GM18519 (cell line): ENCODE measurements at regions not wholly inside any gene's neighbourhood (a gene's known extent, or its start where the extent isn't known, plus 50 kb on each side); places are given as distances from the start of the nearest gene placed in this dataset.
A peak's percentile ranks its signal among the peaks of the same experiment; 100 is the strongest.

Source experiments
- ATAC-seq: cut with Tn5 transposase; IDR thresholded peaks from one replicate; pipeline ENCODE4 v1.9.1; 2021; ENCODE audit warnings: mild to moderate bottlenecking, moderate library complexity; ENCODE audit not compliant: unreplicated experiment, low FRiP score

- ATAC-seq: no peak
These were observed 594.9 kb upstream of the DIPK2B start for GRCh38 chrX:45795546-45795945.

GRCh38 chrX:45794995-45795337 lies 594.3 kb upstream of the DIPK2B start:
- no peak for ATAC-seq

GRCh38 chrX:45794323-45794994 lies 593.8 kb upstream of the DIPK2B start:
- ATAC-seq: no peak

GRCh38 chrX:45788941-45789348 lies 588.3 kb upstream of the DIPK2B start:
- no peak for ATAC-seq

- ATAC-seq: no peak
These were observed 587.6 kb upstream of the DIPK2B start for GRCh38 chrX:45788315-45788714.

- ATAC-seq: no peak
These were observed 583.9 kb upstream of the DIPK2B start for GRCh38 chrX:45784590-45784989.

GRCh38 chrX:45783002-45783401 lies 582.3 kb upstream of the DIPK2B start:
- ATAC-seq: no peak

GRCh38 chrX:45781901-45782553 lies 581.4 kb upstream of the DIPK2B start:
- no peak for ATAC-seq

GRCh38 chrX:45778616-45779015 lies 577.9 kb upstream of the DIPK2B start:
- ATAC-seq: no peak

GRCh38 chrX:45777366-45777765 lies 576.7 kb upstream of the DIPK2B start:
- no peak for ATAC-seq

- no peak for ATAC-seq
These were observed 574.8 kb upstream of the DIPK2B start for GRCh38 chrX:45775468-45775867.

GRCh38 chrX:45774961-45775360 lies 574.3 kb upstream of the DIPK2B start:
- ATAC-seq: no peak

GRCh38 chrX:45773572-45773971 lies 572.9 kb upstream of the DIPK2B start:
- ATAC-seq: no peak

- no peak for ATAC-seq
These were observed 571.1 kb upstream of the DIPK2B start for GRCh38 chrX:45771560-45772340.

GRCh38 chrX:45771114-45771513 lies 570.4 kb upstream of the DIPK2B start:
- ATAC-seq: no peak

GRCh38 chrX:45769761-45770582 lies 569.3 kb upstream of the DIPK2B start:
- ATAC-seq: peak; percentile 73

GRCh38 chrX:45768666-45769236 lies 568.1 kb upstream of the DIPK2B start:
- ATAC-seq: no peak

GRCh38 chrX:45766981-45767501 lies 566.4 kb upstream of the DIPK2B start:
- no peak for ATAC-seq

- no peak for ATAC-seq
These were observed 565.1 kb upstream of the DIPK2B start for GRCh38 chrX:45765767-45766166.

- no peak for ATAC-seq
These were observed 564.6 kb upstream of the DIPK2B start for GRCh38 chrX:45765281-45765680.
